BJ (cell line): ENCODE measurements at regions not wholly inside any gene's neighbourhood (a gene's known extent, or its start where the extent isn't known, plus 50 kb on each side); places are given as distances from the start of the nearest gene placed in this dataset.

ENCODE experiments used
- CTCF ChIA-PET: fragments of 350-600 bp; formaldehyde crosslinking; extraction: SDS; loops from one replicate; lab custom pipeline; 2021; ENCODE audit warnings: antibody characterized with exemption, inconsistent platforms; lab: Yijun Ruan, JAX
- POLR2A ChIA-PET: fragments of 300-600 bp; sonication (Branson Sonifier 250); formaldehyde crosslinking; extraction: SDS; loops from one replicate; lab custom pipeline; 2021; ENCODE audit warnings: antibody characterized with exemption; lab: Charles Lee
- DNase-seq: peaks from one replicate; pipeline ENCODE4 v3.0.0-alpha.2; 2011; ENCODE audit warnings: low read depth
- H3K27me3 ChIP-seq: 2 replicates; pipeline ENCODE4 v1.6.0; 2011; ENCODE audit warnings: low read length; ENCODE audit not compliant: control insufficient read depth, insufficient read depth
- H3K36me3 ChIP-seq: 2 replicates; pipeline ENCODE4 v1.5.1; 2011; ENCODE audit warnings: low read length; ENCODE audit not compliant: control insufficient read depth, insufficient read depth
- H3K4me3 ChIP-seq: 2 replicates; pipeline ENCODE4 v1.5.1; 2011; ENCODE audit warnings: low read depth, mild to moderate bottlenecking, control low read depth, low read length
- TF ChIP-seq, protein P1 (sequence below): IDR thresholded peaks from 2 replicates; pipeline ENCODE4 v1.5.1; 2011; ENCODE audit warnings: low read depth, mild to moderate bottlenecking, control low read depth, inconsistent platforms, low read length, moderate library complexity; ENCODE audit not compliant: insufficient read depth

DNA sequence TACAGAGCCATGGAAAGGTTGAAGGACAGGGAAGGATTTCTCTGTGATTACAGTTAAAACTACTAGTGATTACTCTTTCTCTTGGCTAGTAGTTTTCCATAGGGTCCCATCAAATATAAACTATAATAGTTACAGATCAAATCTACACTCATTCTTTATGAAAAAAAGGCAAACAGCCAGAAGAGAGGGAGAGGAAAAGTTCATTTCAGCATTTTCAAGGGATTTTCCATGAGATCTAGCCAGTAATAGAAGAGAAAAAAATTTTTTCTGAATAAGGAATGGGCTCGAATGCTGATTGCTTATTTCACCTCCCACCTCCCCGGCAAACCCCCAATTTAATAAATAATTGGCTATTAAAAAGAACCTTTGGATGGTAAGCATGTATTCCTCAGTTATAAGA is 74.8 kb upstream of the BLID start:
- no peak overlapping the region for H3K4me3 ChIP-seq
- POLR2A ChIA-PET = no interaction called here
- TF ChIP-seq, protein P1, sequence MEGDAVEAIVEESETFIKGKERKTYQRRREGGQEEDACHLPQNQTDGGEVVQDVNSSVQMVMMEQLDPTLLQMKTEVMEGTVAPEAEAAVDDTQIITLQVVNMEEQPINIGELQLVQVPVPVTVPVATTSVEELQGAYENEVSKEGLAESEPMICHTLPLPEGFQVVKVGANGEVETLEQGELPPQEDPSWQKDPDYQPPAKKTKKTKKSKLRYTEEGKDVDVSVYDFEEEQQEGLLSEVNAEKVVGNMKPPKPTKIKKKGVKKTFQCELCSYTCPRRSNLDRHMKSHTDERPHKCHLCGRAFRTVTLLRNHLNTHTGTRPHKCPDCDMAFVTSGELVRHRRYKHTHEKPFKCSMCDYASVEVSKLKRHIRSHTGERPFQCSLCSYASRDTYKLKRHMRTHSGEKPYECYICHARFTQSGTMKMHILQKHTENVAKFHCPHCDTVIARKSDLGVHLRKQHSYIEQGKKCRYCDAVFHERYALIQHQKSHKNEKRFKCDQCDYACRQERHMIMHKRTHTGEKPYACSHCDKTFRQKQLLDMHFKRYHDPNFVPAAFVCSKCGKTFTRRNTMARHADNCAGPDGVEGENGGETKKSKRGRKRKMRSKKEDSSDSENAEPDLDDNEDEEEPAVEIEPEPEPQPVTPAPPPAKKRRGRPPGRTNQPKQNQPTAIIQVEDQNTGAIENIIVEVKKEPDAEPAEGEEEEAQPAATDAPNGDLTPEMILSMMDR = no peak
- no peak for DNase-seq
- no peaks in the 10 kb centered on the region for H3K36me3 ChIP-seq
- H3K27me3 ChIP-seq = no peaks in the 10 kb centered on the region
- CTCF ChIA-PET = no interaction called here

DNA sequence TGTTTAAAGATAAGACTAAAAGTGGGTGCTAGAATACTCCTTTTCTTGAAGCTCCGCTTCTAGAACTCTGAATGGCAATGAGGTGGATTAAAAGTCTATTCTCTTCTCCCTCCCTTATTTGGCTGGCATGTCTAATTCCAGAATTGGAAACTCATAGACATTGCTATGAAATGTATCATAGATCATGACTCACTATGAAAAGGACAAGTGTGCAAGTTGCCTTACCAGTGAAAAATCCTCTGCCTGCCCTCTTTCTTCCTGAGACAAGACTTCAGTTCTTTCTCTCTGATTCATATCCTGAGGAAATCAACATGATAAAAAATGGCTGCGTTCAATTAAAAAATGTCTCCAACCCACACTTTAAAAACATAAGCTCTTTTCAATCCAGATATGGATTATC is 73.2 kb upstream of the BLID start:
- Histone ChIP-seq H3K4me3 (no peak overlapping the region), H3K36me3 (peaks cover 2% of the 10 kb centered on the region; the same call in 1 of the 2 replicates), H3K27me3 (no peaks in the 10 kb centered on the region)
- DNase-seq = peak; percentile 95
- ChIA-PET POLR2A (interaction anchor here (0.6 to 0.8 kb wide), 2 partner anchors 15 to 89 kb away, joined by 8 to 16 read pairs; no protein-coding TSS in a partner anchor), CTCF (interaction anchor here (0.6 to 1.4 kb wide), 6 partner anchors 11 to 1117 kb away, joined by 3 to 4 read pairs (median 3); no protein-coding TSS in a partner anchor)
- TF ChIP-seq, protein P1 = no peak

DNA sequence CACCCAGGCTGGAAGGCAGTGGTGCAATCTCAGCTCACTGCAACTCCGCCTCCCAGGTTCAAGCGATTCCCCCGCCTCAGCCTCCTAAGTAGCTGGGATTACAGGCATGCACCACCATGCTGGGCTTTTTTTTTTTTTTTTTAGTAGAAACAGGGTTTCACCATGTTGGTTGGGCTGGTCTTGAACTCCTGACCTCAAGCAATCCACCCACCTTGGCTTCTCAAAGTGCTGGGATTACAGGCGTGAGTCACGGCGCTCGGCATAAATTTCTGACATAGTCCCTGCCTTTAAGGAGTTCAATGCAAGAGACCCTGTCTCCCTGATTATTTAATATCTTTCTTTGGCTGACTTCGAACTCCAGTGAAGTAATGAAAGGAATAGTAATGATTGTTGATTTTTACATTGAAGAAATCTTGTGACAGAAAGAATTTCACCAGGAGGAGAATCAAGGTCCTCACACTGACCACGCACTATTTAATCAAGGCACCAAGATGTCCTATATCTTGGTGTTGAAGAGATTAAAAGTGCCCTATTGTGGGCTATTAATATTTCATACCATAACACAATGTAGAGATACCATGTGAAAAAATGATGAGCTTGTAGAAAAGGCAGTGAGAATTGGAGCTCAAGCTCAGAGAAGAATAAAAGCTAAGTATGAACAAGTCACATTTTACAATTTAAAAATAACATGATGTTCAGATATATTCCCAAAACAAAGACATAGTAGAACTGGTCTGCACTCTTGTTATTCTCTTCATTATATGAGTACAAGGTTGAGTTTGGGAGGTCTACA is 71.6 kb upstream of the BLID start:
- Histone ChIP-seq H3K36me3 (peaks cover 2% of the 10 kb centered on the region; the same call in 1 of the 2 replicates), H3K4me3 (no peak overlapping the region), H3K27me3 (no peaks in the 10 kb centered on the region)
- ChIA-PET POLR2A (interaction anchor here (0.6 to 1.2 kb wide), 2 partner anchors 533 to 597 kb away, joined by 3 to 4 read pairs; no protein-coding TSS in a partner anchor), CTCF (interaction anchor here (1.1 to 1.4 kb wide), 2 partner anchors 13 to 100 kb away, joined by 3 read pairs; no protein-coding TSS in a partner anchor)
- TF ChIP-seq, protein P1 = no peak
- no peak for DNase-seq

DNA sequence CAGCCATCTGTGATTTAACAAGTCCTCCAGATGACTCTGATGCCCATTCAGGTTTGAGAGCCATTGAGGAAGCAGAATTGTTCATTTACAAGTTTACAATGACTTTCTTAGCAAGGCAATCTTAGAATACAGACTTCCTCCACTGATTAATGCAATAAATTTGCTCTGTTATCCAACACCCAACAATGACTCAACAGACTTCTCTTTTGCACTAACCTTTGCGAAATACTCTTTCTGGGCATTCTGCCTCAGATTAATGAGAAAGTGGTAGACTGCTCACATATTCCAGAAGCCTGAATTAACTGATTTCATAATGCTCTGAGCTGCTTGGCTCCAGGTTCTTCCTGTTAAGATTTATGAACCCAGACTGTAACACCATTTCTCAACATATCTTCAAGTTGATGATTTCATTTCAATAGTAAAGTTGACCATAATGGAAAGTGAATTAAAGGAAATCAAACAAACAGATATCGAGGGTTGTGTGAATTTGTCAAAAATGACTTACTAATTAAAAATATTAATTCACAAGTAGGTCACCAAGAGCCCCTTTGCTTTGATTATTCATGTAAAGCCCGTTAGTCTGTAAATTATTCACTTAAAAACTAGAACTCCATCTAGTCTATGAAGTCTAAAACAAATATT is 70.5 kb upstream of the BLID start:
- Histone ChIP-seq H3K4me3 (no peak overlapping the region), H3K36me3 (peaks cover 2% of the 10 kb centered on the region; the same call in 1 of the 2 replicates), H3K27me3 (no peaks in the 10 kb centered on the region)
- peak; percentile 96 for DNase-seq
- ChIA-PET POLR2A (interaction anchor here (0.6 to 1.2 kb wide), 3 partner anchors 89 to 598 kb away, joined by 3 to 4 read pairs (median 3); no protein-coding TSS in a partner anchor), CTCF (interaction anchor here (0.5 to 1.1 kb wide), 4 partner anchors 16 to 99 kb away, joined by 3 to 4 read pairs (median 3); no protein-coding TSS in a partner anchor)
- TF ChIP-seq, protein P1 = no peak

DNA sequence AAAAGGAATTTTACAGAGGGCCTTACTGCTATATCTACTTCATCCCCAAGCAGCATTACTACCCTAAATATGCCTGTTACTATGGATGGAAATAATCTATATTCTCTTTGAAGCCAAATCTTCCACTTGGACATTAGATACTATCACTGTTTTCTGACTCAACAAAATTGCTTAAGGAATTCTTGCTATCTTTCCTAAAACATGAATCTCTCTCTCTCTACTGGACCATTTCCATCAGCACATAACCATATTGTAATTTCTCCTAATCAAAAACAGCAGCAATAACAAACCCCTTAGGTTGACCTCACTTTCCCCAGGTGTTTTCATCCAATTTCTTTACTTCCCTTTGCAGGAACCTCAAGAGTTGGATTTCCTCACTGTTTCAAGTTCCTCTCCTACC is 67.9 kb upstream of the BLID start:
- peaks cover 2% of the 10 kb centered on the region; the same call in 1 of the 2 replicates for H3K36me3 ChIP-seq
- TF ChIP-seq, protein P1 = no peak
- H3K4me3 ChIP-seq = no peak overlapping the region
- H3K27me3 ChIP-seq = no peaks in the 10 kb centered on the region
- no peak for DNase-seq
- ChIA-PET POLR2A (no interaction called here), CTCF (interaction anchor here (1.7 kb wide), 1 partner anchor 20 kb away, joined by 3 read pairs; no protein-coding TSS in a partner anchor)
